MCF 10A (cell line): ENCODE measurements at regions not wholly inside any gene's neighbourhood (a gene's known extent, or its start where the extent isn't known, plus 50 kb on each side); places are given as distances from the start of the nearest gene placed in this dataset.

Source experiments
- BruUV-seq: library from RNA; stranded (reverse); fragments of 400-500 nt; replicated peaks from 2 replicates; lab custom pipeline; 2021; lab: Mats Ljungman, UMichigan
- CTCF ChIA-PET: fragments of 300-600 bp; sonication (Branson Sonifier 250); formaldehyde crosslinking; extraction: SDS; loops from one replicate; lab custom pipeline; 2021; ENCODE audit warnings: antibody characterized with exemption, inconsistent platforms; lab: Yijun Ruan, JAX
- POLR2A ChIA-PET: fragments of 300-600, 350-650 bp; sonication (Branson Sonifier 250); formaldehyde crosslinking; extraction: SDS; loops from one replicate; lab custom pipeline; 2020; ENCODE audit warnings: antibody characterized with exemption, inconsistent platforms; lab: Yijun Ruan, JAX
- DNase-seq: peaks from one replicate; pipeline ENCODE4 v3.0.0-alpha.2; 2018; ENCODE audit not compliant: unreplicated experiment
- H3K27ac Mint-ChIP-seq: one replicate; pipeline ENCODE4 v1.8.0; 2022; ENCODE audit warnings: mild to moderate bottlenecking, low read depth, mixed read lengths; ENCODE audit not compliant: unreplicated experiment
- H3K27me3 Mint-ChIP-seq: one replicate; pipeline ENCODE4 v1.8.0; 2022; ENCODE audit warnings: mixed read lengths; ENCODE audit not compliant: insufficient read depth, unreplicated experiment
- H3K36me3 Mint-ChIP-seq: one replicate; pipeline ENCODE4 v1.8.0; 2022; ENCODE audit warnings: mild to moderate bottlenecking, moderate library complexity, mixed read lengths; ENCODE audit not compliant: insufficient read depth, unreplicated experiment
- H3K4me1 Mint-ChIP-seq: one replicate; pipeline ENCODE4 v1.8.0; 2022; ENCODE audit warnings: mixed read lengths; ENCODE audit not compliant: insufficient read depth, unreplicated experiment
- H3K4me3 Mint-ChIP-seq: one replicate; pipeline ENCODE4 v1.8.0; 2022; ENCODE audit warnings: mild to moderate bottlenecking, moderate library complexity, mixed read lengths; ENCODE audit not compliant: unreplicated experiment
- H3K9me3 Mint-ChIP-seq: one replicate; pipeline ENCODE4 v1.8.0; 2022; ENCODE audit warnings: mixed read lengths; ENCODE audit not compliant: unreplicated experiment
- CTCF ChIP-seq: fragments of 200-600 bp; IDR thresholded peaks from one replicate; pipeline ENCODE4 v1.8.0; 2022; ENCODE audit warnings: antibody characterized with exemption, mild to moderate bottlenecking; ENCODE audit not compliant: unreplicated experiment
- intact Hi-C: fragments of 100-400 bp; cut with micrococcal nuclease; formaldehyde crosslinking; loops from 2 replicates; pipeline ENCODE4 v1.14.1; 2022

- Mint-ChIP-seq H3K36me3 (no peaks in the 10 kb centered on the region), H3K27ac (no peak overlapping the region), H3K4me1 (no peaks in the 10 kb centered on the region), H3K27me3 (peaks cover 11% of the 10 kb centered on the region), H3K4me3 (no peak overlapping the region), H3K9me3 (no peaks in the 10 kb centered on the region)
- no peak for DNase-seq
- CTCF ChIA-PET, result interaction anchor here (0.6 to 2.7 kb wide), 6 partner anchors 10 to 180 kb away, joined by 3 to 13 read pairs (median 4); no protein-coding TSS in a partner anchor
- POLR2A ChIA-PET, result no interaction called here
- TF ChIP-seq CTCF, result no peak
- intact Hi-C loops, result no loop called here
- no TSS peak for BruUV-seq
Observed at GRCh38 chr15:38826880-38827279, 262.3 kb upstream of the RASGRP1 start.

DNA sequence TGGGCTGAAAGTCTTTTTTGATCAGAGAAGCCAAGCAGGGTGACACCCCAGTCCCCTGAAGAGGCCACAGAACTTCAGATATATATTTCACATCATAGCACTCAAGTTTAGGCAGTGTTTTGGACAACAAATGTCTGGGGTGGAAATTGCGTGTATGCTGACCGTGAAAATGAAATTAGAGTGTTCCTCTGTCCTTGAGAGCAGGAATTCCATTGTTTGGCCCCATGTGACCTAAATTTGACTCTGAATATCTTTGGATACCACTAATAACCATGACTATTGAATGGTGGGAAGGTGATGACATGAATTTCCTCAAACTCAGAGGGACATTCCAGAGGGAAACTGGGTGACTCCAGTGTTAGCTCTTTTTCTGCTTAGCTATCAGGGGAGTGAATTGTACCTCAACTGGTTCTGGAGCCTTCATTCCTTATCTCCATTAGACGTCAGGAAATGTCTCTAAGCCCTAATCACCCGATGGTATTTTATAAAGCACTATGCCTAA lies 263.5 kb upstream of the RASGRP1 start:
- Mint-ChIP-seq H3K27ac (no peak overlapping the region), H3K9me3 (peaks cover under 1% of the 10 kb centered on the region), H3K27me3 (peaks cover 11% of the 10 kb centered on the region), H3K4me1 (no peaks in the 10 kb centered on the region), H3K36me3 (no peaks in the 10 kb centered on the region), H3K4me3 (no peak overlapping the region)
- intact Hi-C loops, result no loop called here
- POLR2A ChIA-PET, result no interaction called here
- DNase-seq, result no peak
- TF ChIP-seq CTCF, result no peak
- no TSS peak for BruUV-seq
- CTCF ChIA-PET, result interaction anchor here (2.7 kb wide), 1 partner anchor 11 kb away, joined by 13 read pairs; no protein-coding TSS in a partner anchor

GRCh38 chr15:38829086-38829485 lies 264.5 kb upstream of the RASGRP1 start:
- Mint-ChIP-seq H3K36me3 (no peaks in the 10 kb centered on the region), H3K27me3 (peaks cover 11% of the 10 kb centered on the region), H3K9me3 (peaks cover 8% of the 10 kb centered on the region), H3K27ac (no peak overlapping the region), H3K4me3 (no peak overlapping the region), H3K4me1 (no peaks in the 10 kb centered on the region)
- ChIA-PET POLR2A (interaction anchor here (0.7 kb wide), 1 partner anchor 705 kb away, joined by 3 read pairs; no protein-coding TSS in a partner anchor), CTCF (no interaction called here)
- DNase-seq, result no peak
- no TSS peak for BruUV-seq
- intact Hi-C loops, result no loop called here
- no peak for TF ChIP-seq CTCF

- DNase-seq, result no peak
- no TSS peak for BruUV-seq
- no peak for TF ChIP-seq CTCF
- H3K36me3 Mint-ChIP-seq, result no peaks in the 10 kb centered on the region
- POLR2A ChIA-PET, result no interaction called here
- intact Hi-C loops, result no loop called here
- no peak overlapping the region for H3K4me3 Mint-ChIP-seq
- no peak overlapping the region for H3K27ac Mint-ChIP-seq
- H3K4me1 Mint-ChIP-seq, result peaks cover 5% of the 10 kb centered on the region
- CTCF ChIA-PET, result interaction anchor here (0.8 to 1.1 kb wide), 2 partner anchors 149 to 311 kb away, joined by 3 to 4 read pairs; no protein-coding TSS in a partner anchor
- H3K27me3 Mint-ChIP-seq, result no peaks in the 10 kb centered on the region
- no peaks in the 10 kb centered on the region for H3K9me3 Mint-ChIP-seq
Observed at GRCh38 chr15:38842226-38842625, 277.6 kb upstream of the RASGRP1 start.
